Endothelial cell of umbilical vein (primary cell): ENCODE measurements at regions not wholly inside any gene's neighbourhood (a gene's known extent, or its start where the extent isn't known, plus 50 kb on each side); places are given as distances from the start of the nearest gene placed in this dataset.

Experiments
- EZH2 ChIP-seq: IDR thresholded peaks from 2 replicates; pipeline ENCODE4 v1.6.1; 2012; ENCODE audit warnings: borderline replicate concordance, low read depth, mild to moderate bottlenecking, moderate library complexity, low read length, inconsistent platforms; ENCODE audit not compliant: severe bottlenecking
- FOS ChIP-seq: IDR thresholded peaks from 2 replicates; pipeline ENCODE4 v1.6.1; 2011; ENCODE audit warnings: mild to moderate bottlenecking, low read length, moderate library complexity, borderline replicate concordance; ENCODE audit not compliant: insufficient read depth
- GATA2 ChIP-seq: IDR thresholded peaks from 2 replicates; pipeline ENCODE4 v1.7.0; 2011; ENCODE audit warnings: low read depth, mild to moderate bottlenecking, moderate library complexity, mixed read lengths, low read length; ENCODE audit not compliant: insufficient read length, insufficient read depth
- JUN ChIP-seq: IDR thresholded peaks from 2 replicates; pipeline ENCODE4 v1.6.1; 2011; ENCODE audit warnings: borderline replicate concordance, low read depth; ENCODE audit not compliant: insufficient read length, insufficient read depth
- MYC ChIP-seq: IDR thresholded peaks from one replicate; pipeline ENCODE4 v1.6.1; 2011; ENCODE audit warnings: mild to moderate bottlenecking, low read depth, low read length
- POLR2A ChIP-seq: IDR thresholded peaks from 2 replicates; pipeline ENCODE4 v1.6.1; 2012; ENCODE audit warnings: low read depth, mild to moderate bottlenecking, control low read depth, low read length
- POLR2AphosphoS5 ChIP-seq: IDR thresholded peaks from 2 replicates; pipeline ENCODE4 v1.6.1; 2012; ENCODE audit warnings: low read depth, mild to moderate bottlenecking, control low read depth, low read length, moderate library complexity; ENCODE audit not compliant: insufficient read depth
- TF ChIP-seq, protein P1 (sequence below), 2 donors: IDR thresholded peaks; 1 replicate in 1 of 2; 2 replicates in 1 of 2; pipeline ENCODE4 v1.5.1; 2011; ENCODE audit warnings: low read length in 2 of 2, mild to moderate bottlenecking in 2 of 2, moderate library complexity in 2 of 2, control low read depth in 1 of 2, inconsistent platforms in 1 of 2, low read depth in 1 of 2; ENCODE audit not compliant: insufficient read depth in 1 of 2; ENCODE audit errors: extremely low read depth in 1 of 2
- TF ChIP-seq, protein P2 (sequence below): IDR thresholded peaks from 2 replicates; pipeline ENCODE4 v1.6.1; 2011; ENCODE audit not compliant: insufficient read depth, insufficient read length

DNA sequence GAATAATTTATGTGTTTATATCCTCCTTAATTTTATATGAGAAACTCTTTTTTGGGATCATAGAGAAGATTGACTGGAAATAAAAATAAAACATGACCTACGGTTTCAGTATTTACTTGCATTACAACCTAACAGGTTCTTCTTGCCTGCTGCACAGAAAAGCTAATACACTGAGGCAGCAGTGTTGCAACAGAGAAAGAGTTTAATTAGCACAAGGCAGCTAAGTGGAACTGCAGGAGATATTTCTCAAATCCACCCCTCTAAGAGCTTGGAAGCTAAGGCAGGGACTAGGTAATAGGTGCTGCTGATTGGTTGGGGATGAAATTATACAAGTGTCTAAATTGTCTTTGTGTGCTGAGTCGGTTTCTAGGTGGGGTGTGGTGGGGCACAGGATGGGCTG is 380.9 kb downstream of the DIRAS2 start:
- TF ChIP-seq EZH2 (no peak), JUN (no peak), POLR2AphosphoS5 (no peak), POLR2A (no peak), FOS (no peak), MYC (no peak), GATA2 (no peak)
- TF ChIP-seq, protein P1, sequence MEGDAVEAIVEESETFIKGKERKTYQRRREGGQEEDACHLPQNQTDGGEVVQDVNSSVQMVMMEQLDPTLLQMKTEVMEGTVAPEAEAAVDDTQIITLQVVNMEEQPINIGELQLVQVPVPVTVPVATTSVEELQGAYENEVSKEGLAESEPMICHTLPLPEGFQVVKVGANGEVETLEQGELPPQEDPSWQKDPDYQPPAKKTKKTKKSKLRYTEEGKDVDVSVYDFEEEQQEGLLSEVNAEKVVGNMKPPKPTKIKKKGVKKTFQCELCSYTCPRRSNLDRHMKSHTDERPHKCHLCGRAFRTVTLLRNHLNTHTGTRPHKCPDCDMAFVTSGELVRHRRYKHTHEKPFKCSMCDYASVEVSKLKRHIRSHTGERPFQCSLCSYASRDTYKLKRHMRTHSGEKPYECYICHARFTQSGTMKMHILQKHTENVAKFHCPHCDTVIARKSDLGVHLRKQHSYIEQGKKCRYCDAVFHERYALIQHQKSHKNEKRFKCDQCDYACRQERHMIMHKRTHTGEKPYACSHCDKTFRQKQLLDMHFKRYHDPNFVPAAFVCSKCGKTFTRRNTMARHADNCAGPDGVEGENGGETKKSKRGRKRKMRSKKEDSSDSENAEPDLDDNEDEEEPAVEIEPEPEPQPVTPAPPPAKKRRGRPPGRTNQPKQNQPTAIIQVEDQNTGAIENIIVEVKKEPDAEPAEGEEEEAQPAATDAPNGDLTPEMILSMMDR (IDR thresholded peaks at IDR 0.05; ENCODE audit: extremely low read depth in 1 of 2, insufficient read depth in 1 of 2, low read depth in 1 of 2, low read length in 2 of 2), result no peak
- TF ChIP-seq, protein P2, sequence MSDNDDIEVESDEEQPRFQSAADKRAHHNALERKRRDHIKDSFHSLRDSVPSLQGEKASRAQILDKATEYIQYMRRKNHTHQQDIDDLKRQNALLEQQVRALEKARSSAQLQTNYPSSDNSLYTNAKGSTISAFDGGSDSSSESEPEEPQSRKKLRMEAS, result no peak
